ENCODE measurements at regions not wholly inside any gene's neighbourhood (a gene's known extent, or its start where the extent isn't known, plus 50 kb on each side); places are given as distances from the start of the nearest gene placed in this dataset.
A peak's percentile ranks its signal among the peaks of the same experiment; 100 is the strongest.

GRCh38 chr7:152922318-152923081 is 162.9 kb downstream of the ACTR3B start:
- Histone ChIP-seq H3K4me3 (no peak overlapping the region), H3K9me3 (no peaks in the 10 kb centered on the region), H3K27me3 (no peaks in the 10 kb centered on the region), H3K27ac (no peak overlapping the region), H3K4me1 (no peaks in the 10 kb centered on the region), H3K36me3 (no peaks in the 10 kb centered on the region)
- no peak for TF ChIP-seq POLR2A (IDR thresholded peaks at IDR 0.05)
- no peak for TF ChIP-seq CTCF (IDR thresholded peaks at IDR 0.05)
- no peak for DNase-seq

DNA sequence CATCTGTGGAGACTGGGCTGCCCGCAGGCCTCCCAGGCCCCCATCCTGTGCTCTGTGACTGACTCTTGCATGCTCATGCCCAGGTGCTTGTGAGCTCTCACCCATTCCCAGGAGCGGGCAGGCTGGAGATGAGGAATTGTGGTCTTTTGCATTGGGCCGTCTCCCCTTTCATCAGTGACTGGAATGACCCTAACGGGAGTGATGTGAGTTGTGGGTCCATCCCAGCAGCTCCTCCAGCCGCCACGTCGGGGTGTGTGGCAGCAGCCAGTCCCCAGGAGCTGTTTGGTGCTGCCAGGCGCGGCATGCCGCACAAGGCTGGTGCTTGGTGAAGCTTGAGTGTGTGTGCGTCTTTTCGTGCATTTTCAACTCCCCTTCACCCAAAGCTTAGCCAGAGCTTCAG is 164.2 kb downstream of the ACTR3B start:
- Histone ChIP-seq H3K4me1 (no peaks in the 10 kb centered on the region), H3K9me3 (no peaks in the 10 kb centered on the region), H3K36me3 (no peaks in the 10 kb centered on the region), H3K27ac (no peak overlapping the region), H3K27me3 (no peaks in the 10 kb centered on the region), H3K4me3 (no peak overlapping the region)
- no peak for DNase-seq
- TF ChIP-seq CTCF (IDR thresholded peaks at IDR 0.05) (no peak), POLR2A (IDR thresholded peaks at IDR 0.05) (no peak)

GRCh38 chr7:152924238-152924637 is 164.7 kb downstream of the ACTR3B start:
- no peak for DNase-seq

DNA sequence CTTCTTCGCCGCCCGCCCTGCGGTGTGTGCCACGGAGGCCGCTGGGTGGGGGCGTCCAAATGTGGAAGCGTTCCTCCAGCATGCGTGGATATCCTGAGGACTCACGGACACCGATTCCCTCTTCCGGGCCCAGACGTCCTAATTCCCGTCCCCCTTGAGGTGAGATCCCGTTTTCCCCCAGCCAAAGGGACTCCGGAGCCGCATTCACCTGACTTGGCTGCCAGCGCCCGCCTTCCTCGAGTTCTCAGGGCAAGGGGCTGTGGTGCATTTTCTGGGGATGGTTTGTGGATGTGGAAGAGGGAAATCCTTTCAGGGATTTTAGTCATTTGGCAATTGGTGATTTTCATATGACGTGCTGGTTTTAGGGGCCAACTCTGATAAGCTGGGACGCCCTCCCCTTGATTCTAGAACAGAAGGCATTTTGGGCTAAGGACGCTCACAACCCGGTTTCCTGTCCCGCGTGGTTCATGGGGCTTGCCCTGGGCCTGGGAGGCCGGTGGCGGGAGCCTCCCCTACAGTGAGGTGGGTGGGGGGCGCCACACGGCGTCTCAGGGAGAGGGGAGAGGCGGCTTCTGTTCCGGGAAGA is 165.4 kb downstream of the ACTR3B start:
- TF ChIP-seq CTCF (IDR thresholded peaks at IDR 0.05), result no peak
- TF ChIP-seq POLR2A (IDR thresholded peaks at IDR 0.05), result no peak
- Histone ChIP-seq H3K4me1 (no peaks in the 10 kb centered on the region), H3K27me3 (no peaks in the 10 kb centered on the region), H3K4me3 (peak overlapping the region in 1 of 4 donors; percentile 28), H3K9me3 (no peaks in the 10 kb centered on the region), H3K36me3 (no peaks in the 10 kb centered on the region), H3K27ac (no peak overlapping the region)
- no peak for DNase-seq

More at GRCh38 chr7:152924238-152924637, 164.7 kb downstream of the ACTR3B start:
- Histone ChIP-seq H3K4me3 (no peak overlapping the region), H3K4me1 (no peaks in the 10 kb centered on the region), H3K36me3 (no peaks in the 10 kb centered on the region), H3K27me3 (no peaks in the 10 kb centered on the region), H3K9me3 (no peaks in the 10 kb centered on the region), H3K27ac (no peak overlapping the region)
- TF ChIP-seq CTCF (IDR thresholded peaks at IDR 0.05), result no peak
- TF ChIP-seq POLR2A (IDR thresholded peaks at IDR 0.05), result no peak

- Histone ChIP-seq H3K9me3 (no peaks in the 10 kb centered on the region), H3K27ac (no peak overlapping the region), H3K36me3 (no peaks in the 10 kb centered on the region), H3K4me1 (no peaks in the 10 kb centered on the region), H3K4me3 (peak overlapping the region in 1 of 4 donors; percentile 28), H3K27me3 (no peaks in the 10 kb centered on the region)
- TF ChIP-seq CTCF (IDR thresholded peaks at IDR 0.05) (no peak), POLR2A (IDR thresholded peaks at IDR 0.05) (no peak)
- DNase-seq, result no peak
Observed at GRCh38 chr7:152925412-152926147, 166.0 kb downstream of the ACTR3B start.

Measured in Peyer's patch (tissue), 4 donors.